ENCODE measurements at regions not wholly inside any gene's neighbourhood (a gene's known extent, or its start where the extent isn't known, plus 50 kb on each side); places are given as distances from the start of the nearest gene placed in this dataset.

GRCh38 chr3:174524203-174524602 is 334.9 kb upstream of the NAALADL2 start:
- Histone ChIP-seq H3K27ac (ENCODE audit: extremely low read depth, low read depth, low read length) (no peak overlapping the region), H3K36me3 (ENCODE audit: control insufficient read depth in 2 of 2, insufficient read depth in 1 of 2, low read length in 2 of 2) (no peaks in the 10 kb centered on the region), H3K4me1 (ENCODE audit: control insufficient read depth, insufficient read depth, low read length) (no peaks in the 10 kb centered on the region), H3K4me3 (ENCODE audit: low read depth, low read length) (no peak overlapping the region), H3K9me3 (ENCODE audit: control insufficient read depth, insufficient read depth, low read depth, low read length) (no peaks in the 10 kb centered on the region)
- TF ChIP-seq, protein P1, sequence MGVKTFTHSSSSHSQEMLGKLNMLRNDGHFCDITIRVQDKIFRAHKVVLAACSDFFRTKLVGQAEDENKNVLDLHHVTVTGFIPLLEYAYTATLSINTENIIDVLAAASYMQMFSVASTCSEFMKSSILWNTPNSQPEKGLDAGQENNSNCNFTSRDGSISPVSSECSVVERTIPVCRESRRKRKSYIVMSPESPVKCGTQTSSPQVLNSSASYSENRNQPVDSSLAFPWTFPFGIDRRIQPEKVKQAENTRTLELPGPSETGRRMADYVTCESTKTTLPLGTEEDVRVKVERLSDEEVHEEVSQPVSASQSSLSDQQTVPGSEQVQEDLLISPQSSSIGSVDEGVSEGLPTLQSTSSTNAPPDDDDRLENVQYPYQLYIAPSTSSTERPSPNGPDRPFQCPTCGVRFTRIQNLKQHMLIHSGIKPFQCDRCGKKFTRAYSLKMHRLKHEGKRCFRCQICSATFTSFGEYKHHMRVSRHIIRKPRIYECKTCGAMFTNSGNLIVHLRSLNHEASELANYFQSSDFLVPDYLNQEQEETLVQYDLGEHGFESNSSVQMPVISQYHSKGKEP (tag by site-specific recombination; IDR thresholded peaks at IDR 0.05) = no peak
- TF ChIP-seq ZFP69B (tag by site-specific recombination; IDR thresholded peaks at IDR 0.05) = no peak
- no peak for TF ChIP-seq ZFHX2 (tag by site-specific recombination; conservative IDR thresholded peaks at IDR 0.05)
- TF ChIP-seq ZNF510 (tag by site-specific recombination; IDR thresholded peaks at IDR 0.05; ENCODE audit: insufficient replicate concordance) = no peak
- TF ChIP-seq HIC1 (tag by site-specific recombination; IDR thresholded peaks at IDR 0.05) = no peak
- no peak for TF ChIP-seq ZNF311 (tag by site-specific recombination; IDR thresholded peaks at IDR 0.05; ENCODE audit: borderline replicate concordance)
- TF ChIP-seq ZNF792 (tag by site-specific recombination; IDR thresholded peaks at IDR 0.05) = no peak
- TF ChIP-seq RBAK (tag by site-specific recombination; IDR thresholded peaks at IDR 0.05) = no peak
- TF ChIP-seq ZNF580 (tag by site-specific recombination; IDR thresholded peaks at IDR 0.05) = no peak
- no peak for TF ChIP-seq ZNF155 (tag by site-specific recombination; IDR thresholded peaks at IDR 0.05)
- no peak for TF ChIP-seq ATF2 (tag by site-specific recombination; IDR thresholded peaks at IDR 0.05; ENCODE audit: low read depth)
- no peak for TF ChIP-seq ZNF404 (tag by site-specific recombination; IDR thresholded peaks at IDR 0.05)
- no peak for TF ChIP-seq SETDB1 (IDR thresholded peaks at IDR 0.05; ENCODE audit: insufficient read length, low read length)
- TF ChIP-seq ZNF623 (tag by site-specific recombination; IDR thresholded peaks at IDR 0.05) = no peak
- no peak for TF ChIP-seq ZNF10 (tag by site-specific recombination; IDR thresholded peaks at IDR 0.05)
- no peak for TF ChIP-seq ZNF292 (tag by site-specific recombination; IDR thresholded peaks at IDR 0.05; ENCODE audit: borderline replicate concordance, low read depth)
- TF ChIP-seq, protein P2, sequence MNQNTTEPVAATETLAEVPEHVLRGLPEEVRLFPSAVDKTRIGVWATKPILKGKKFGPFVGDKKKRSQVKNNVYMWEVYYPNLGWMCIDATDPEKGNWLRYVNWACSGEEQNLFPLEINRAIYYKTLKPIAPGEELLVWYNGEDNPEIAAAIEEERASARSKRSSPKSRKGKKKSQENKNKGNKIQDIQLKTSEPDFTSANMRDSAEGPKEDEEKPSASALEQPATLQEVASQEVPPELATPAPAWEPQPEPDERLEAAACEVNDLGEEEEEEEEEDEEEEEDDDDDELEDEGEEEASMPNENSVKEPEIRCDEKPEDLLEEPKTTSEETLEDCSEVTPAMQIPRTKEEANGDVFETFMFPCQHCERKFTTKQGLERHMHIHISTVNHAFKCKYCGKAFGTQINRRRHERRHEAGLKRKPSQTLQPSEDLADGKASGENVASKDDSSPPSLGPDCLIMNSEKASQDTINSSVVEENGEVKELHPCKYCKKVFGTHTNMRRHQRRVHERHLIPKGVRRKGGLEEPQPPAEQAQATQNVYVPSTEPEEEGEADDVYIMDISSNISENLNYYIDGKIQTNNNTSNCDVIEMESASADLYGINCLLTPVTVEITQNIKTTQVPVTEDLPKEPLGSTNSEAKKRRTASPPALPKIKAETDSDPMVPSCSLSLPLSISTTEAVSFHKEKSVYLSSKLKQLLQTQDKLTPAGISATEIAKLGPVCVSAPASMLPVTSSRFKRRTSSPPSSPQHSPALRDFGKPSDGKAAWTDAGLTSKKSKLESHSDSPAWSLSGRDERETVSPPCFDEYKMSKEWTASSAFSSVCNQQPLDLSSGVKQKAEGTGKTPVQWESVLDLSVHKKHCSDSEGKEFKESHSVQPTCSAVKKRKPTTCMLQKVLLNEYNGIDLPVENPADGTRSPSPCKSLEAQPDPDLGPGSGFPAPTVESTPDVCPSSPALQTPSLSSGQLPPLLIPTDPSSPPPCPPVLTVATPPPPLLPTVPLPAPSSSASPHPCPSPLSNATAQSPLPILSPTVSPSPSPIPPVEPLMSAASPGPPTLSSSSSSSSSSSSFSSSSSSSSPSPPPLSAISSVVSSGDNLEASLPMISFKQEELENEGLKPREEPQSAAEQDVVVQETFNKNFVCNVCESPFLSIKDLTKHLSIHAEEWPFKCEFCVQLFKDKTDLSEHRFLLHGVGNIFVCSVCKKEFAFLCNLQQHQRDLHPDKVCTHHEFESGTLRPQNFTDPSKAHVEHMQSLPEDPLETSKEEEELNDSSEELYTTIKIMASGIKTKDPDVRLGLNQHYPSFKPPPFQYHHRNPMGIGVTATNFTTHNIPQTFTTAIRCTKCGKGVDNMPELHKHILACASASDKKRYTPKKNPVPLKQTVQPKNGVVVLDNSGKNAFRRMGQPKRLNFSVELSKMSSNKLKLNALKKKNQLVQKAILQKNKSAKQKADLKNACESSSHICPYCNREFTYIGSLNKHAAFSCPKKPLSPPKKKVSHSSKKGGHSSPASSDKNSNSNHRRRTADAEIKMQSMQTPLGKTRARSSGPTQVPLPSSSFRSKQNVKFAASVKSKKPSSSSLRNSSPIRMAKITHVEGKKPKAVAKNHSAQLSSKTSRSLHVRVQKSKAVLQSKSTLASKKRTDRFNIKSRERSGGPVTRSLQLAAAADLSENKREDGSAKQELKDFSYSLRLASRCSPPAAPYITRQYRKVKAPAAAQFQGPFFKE (tag by site-specific recombination; IDR thresholded peaks at IDR 0.05; ENCODE audit: borderline replicate concordance) = no peak
- TF ChIP-seq KLF9 (tag by site-specific recombination; IDR thresholded peaks at IDR 0.05; ENCODE audit: low read depth) = no peak
- TF ChIP-seq ZNF658 (tag by site-specific recombination; IDR thresholded peaks at IDR 0.05) = no peak
- TF ChIP-seq ZNF24 (tag by site-specific recombination; IDR thresholded peaks at IDR 0.05) = no peak
- CTCF ChIA-PET = no interaction called here
- POLR2A ChIA-PET = no interaction called here

All from HEK293 (cell line).